Activated CD4-positive, alpha-beta T cell treated with anti-CD3 and anti-CD28 coated beads, Interleukin-2, amount 10 ng/mL, durations not matched to agents 7 days and 5 days (primary cell): ENCODE measurements at regions not wholly inside any gene's neighbourhood (a gene's known extent, or its start where the extent isn't known, plus 50 kb on each side); places are given as distances from the start of the nearest gene placed in this dataset.
"Not testable (repeated sequence)": the region's sequence is repeated elsewhere in the genome, so short reads cannot be mapped to it uniquely, and the experiment has no call there.

Source experiments
- CTCF ChIA-PET: fragments of 350-600 bp; sonication (Branson Sonifier 250); formaldehyde crosslinking; loops from one replicate; lab custom pipeline; 2021; ENCODE audit warnings: antibody characterized with exemption; lab: Charles Lee
- POLR2A ChIA-PET: fragments of 350-600 bp; sonication (Branson Sonifier 250); formaldehyde crosslinking; loops from one replicate; lab custom pipeline; 2021; ENCODE audit warnings: antibody characterized with exemption; lab: Charles Lee
- DNase-seq: peaks from one replicate; pipeline ENCODE4 v3.0.0-alpha.2; 2020
- H3K27ac Mint-ChIP-seq: one replicate; pipeline ENCODE4 v1.8.0; 2021; ENCODE audit warnings: mild to moderate bottlenecking, moderate library complexity, mixed read lengths
- H3K27me3 Mint-ChIP-seq: one replicate; pipeline ENCODE4 v1.8.0; 2021; ENCODE audit warnings: mixed read lengths
- H3K36me3 Mint-ChIP-seq: one replicate; pipeline ENCODE4 v1.8.0; 2021; ENCODE audit warnings: low read depth, mixed read lengths
- H3K4me1 Mint-ChIP-seq: one replicate; pipeline ENCODE4 v1.8.0; 2021; ENCODE audit warnings: mixed read lengths
- H3K4me3 Mint-ChIP-seq: one replicate; pipeline ENCODE4 v1.8.0; 2021; ENCODE audit warnings: mild to moderate bottlenecking, moderate library complexity, mixed read lengths
- H3K9me3 Mint-ChIP-seq: one replicate; pipeline ENCODE4 v1.8.0; 2021; ENCODE audit warnings: mixed read lengths

- H3K4me1 Mint-ChIP-seq, result peaks cover 46% of the 10 kb centered on the region
- no peak overlapping the region for H3K4me3 Mint-ChIP-seq
- no peaks in the 10 kb centered on the region for H3K36me3 Mint-ChIP-seq
- H3K27me3 Mint-ChIP-seq, result peaks cover 3% of the 10 kb centered on the region
- ChIA-PET CTCF (interaction anchor here (0.6 to 1.5 kb wide), 2 partner anchors 20 to 560 kb away, joined by 3 read pairs; no protein-coding TSS in a partner anchor), POLR2A (no interaction called here)
- no peak overlapping the region for H3K27ac Mint-ChIP-seq
- no peaks in the 10 kb centered on the region for H3K9me3 Mint-ChIP-seq
- DNase-seq, result no peak
Observed at GRCh38 chr11:13208921-13209320, 68.7 kb upstream of the BMAL1 start.

GRCh38 chr11:13209379-13209778 lies 68.2 kb upstream of the BMAL1 start:
- H3K36me3 Mint-ChIP-seq, result no peaks in the 10 kb centered on the region
- H3K4me3 Mint-ChIP-seq, result no peak overlapping the region
- DNase-seq, result no peak
- peaks cover 3% of the 10 kb centered on the region for H3K27me3 Mint-ChIP-seq
- H3K27ac Mint-ChIP-seq, result no peak overlapping the region
- CTCF ChIA-PET, result interaction anchor here (0.6 to 1.5 kb wide), 5 partner anchors 19 to 560 kb away, joined by 3 to 5 read pairs (median 3); no protein-coding TSS in a partner anchor
- POLR2A ChIA-PET, result no interaction called here
- no peaks in the 10 kb centered on the region for H3K9me3 Mint-ChIP-seq
- peaks cover 44% of the 10 kb centered on the region for H3K4me1 Mint-ChIP-seq

GRCh38 chr11:13210424-13210823 lies 67.2 kb upstream of the BMAL1 start:
- ChIA-PET CTCF (interaction anchor here (0.8 to 1.5 kb wide), 5 partner anchors 18 to 177 kb away, joined by 3 to 5 read pairs (median 3); no protein-coding TSS in a partner anchor), POLR2A (no interaction called here)
- Mint-ChIP-seq H3K4me3 (no peak overlapping the region), H3K27ac (no peak overlapping the region), H3K9me3 (no peaks in the 10 kb centered on the region), H3K27me3 (peaks cover 3% of the 10 kb centered on the region), H3K4me1 (peaks cover 34% of the 10 kb centered on the region), H3K36me3 (no peaks in the 10 kb centered on the region)
- peak; percentile 28 for DNase-seq

- peaks cover 3% of the 10 kb centered on the region for H3K27me3 Mint-ChIP-seq
- no peaks in the 10 kb centered on the region for H3K9me3 Mint-ChIP-seq
- no peaks in the 10 kb centered on the region for H3K36me3 Mint-ChIP-seq
- no peak for DNase-seq
- ChIA-PET POLR2A (no interaction called here), CTCF (interaction anchor here (1.0 to 1.6 kb wide), 2 partner anchors 8 to 121 kb away, joined by 3 to 5 read pairs; no protein-coding TSS in a partner anchor)
- H3K4me1 Mint-ChIP-seq, result peaks cover 2% of the 10 kb centered on the region
- no peak overlapping the region for H3K4me3 Mint-ChIP-seq
- no peak overlapping the region for H3K27ac Mint-ChIP-seq
Observed at GRCh38 chr11:13214276-13214675, 63.3 kb upstream of the BMAL1 start.

- Mint-ChIP-seq H3K9me3 (no peaks in the 10 kb centered on the region), H3K27me3 (peaks cover 3% of the 10 kb centered on the region), H3K4me3 (no peak overlapping the region)
Observed at GRCh38 chr11:13215149-13215548, 62.4 kb upstream of the BMAL1 start.

GRCh38 chr11:13216019-13216710 lies 61.4 kb upstream of the BMAL1 start:
- Mint-ChIP-seq H3K36me3 (no peaks in the 10 kb centered on the region), H3K27me3 (no peaks in the 10 kb centered on the region), H3K4me1 (no peaks in the 10 kb centered on the region), H3K4me3 (no peak overlapping the region), H3K9me3 (no peaks in the 10 kb centered on the region), H3K27ac (no peak overlapping the region)
- DNase-seq, result no peak
- ChIA-PET CTCF (interaction anchor here (0.6 to 1.0 kb wide), 3 partner anchors 44 to 888 kb away, joined by 3 to 5 read pairs (median 4); no protein-coding TSS in a partner anchor), POLR2A (no interaction called here)

More at GRCh38 chr11:13215149-13215548, 62.4 kb upstream of the BMAL1 start:
- CTCF ChIA-PET, result interaction anchor here (1.6 kb wide), 1 partner anchor 9 kb away, joined by 5 read pairs; no protein-coding TSS in a partner anchor
- H3K27ac Mint-ChIP-seq, result no peak overlapping the region
- DNase-seq, result no peak
- no peaks in the 10 kb centered on the region for H3K36me3 Mint-ChIP-seq
- POLR2A ChIA-PET, result no interaction called here
- no peaks in the 10 kb centered on the region for H3K4me1 Mint-ChIP-seq

- Mint-ChIP-seq H3K4me1 (no peaks in the 10 kb centered on the region), H3K9me3 (no peaks in the 10 kb centered on the region), H3K27me3 (no peaks in the 10 kb centered on the region), H3K4me3 (no peak overlapping the region), H3K36me3 (no peaks in the 10 kb centered on the region), H3K27ac (no peak overlapping the region)
- POLR2A ChIA-PET, result no interaction called here
- DNase-seq, result no peak
- CTCF ChIA-PET, result interaction anchor here (0.6 to 1.0 kb wide), 3 partner anchors 44 to 107 kb away, joined by 3 to 7 read pairs (median 4); no protein-coding TSS in a partner anchor
Observed at GRCh38 chr11:13216711-13217075, 60.9 kb upstream of the BMAL1 start.

- H3K27me3 Mint-ChIP-seq, POLR2A ChIA-PET, H3K9me3 Mint-ChIP-seq, H3K4me1 Mint-ChIP-seq, H3K27ac Mint-ChIP-seq, H3K4me3 Mint-ChIP-seq, H3K36me3 Mint-ChIP-seq, CTCF ChIA-PET, DNase-seq: not testable (repeated sequence)
Observed at GRCh38 chr11:13218685-13219084, 58.9 kb upstream of the BMAL1 start.

GRCh38 chr11:13220148-13220547 lies 57.4 kb upstream of the BMAL1 start:
- Mint-ChIP-seq H3K27ac (no peak overlapping the region), H3K9me3 (no peaks in the 10 kb centered on the region), H3K4me3 (no peak overlapping the region), H3K27me3 (no peaks in the 10 kb centered on the region), H3K36me3 (no peaks in the 10 kb centered on the region), H3K4me1 (no peaks in the 10 kb centered on the region)
- ChIA-PET CTCF (no interaction called here), POLR2A (no interaction called here)
- no peak for DNase-seq

- Mint-ChIP-seq H3K27ac (no peak overlapping the region), H3K4me1 (no peaks in the 10 kb centered on the region), H3K36me3 (no peaks in the 10 kb centered on the region), H3K9me3 (no peaks in the 10 kb centered on the region), H3K4me3 (no peak overlapping the region), H3K27me3 (no peaks in the 10 kb centered on the region)
- ChIA-PET POLR2A (no interaction called here), CTCF (no interaction called here)
- no peak for DNase-seq
Observed at GRCh38 chr11:13221722-13222121, 55.9 kb upstream of the BMAL1 start.

- Mint-ChIP-seq H3K4me3 (no peak overlapping the region), H3K36me3 (no peaks in the 10 kb centered on the region), H3K27me3 (no peaks in the 10 kb centered on the region), H3K4me1 (no peaks in the 10 kb centered on the region), H3K9me3 (no peaks in the 10 kb centered on the region), H3K27ac (no peak overlapping the region)
- no peak for DNase-seq
- ChIA-PET CTCF (no interaction called here), POLR2A (no interaction called here)
Observed at GRCh38 chr11:13222285-13222684, 55.3 kb upstream of the BMAL1 start.

- Mint-ChIP-seq H3K9me3 (no peaks in the 10 kb centered on the region), H3K27ac (no peak overlapping the region)
Observed at GRCh38 chr11:13223112-13223511, 54.5 kb upstream of the BMAL1 start.

GRCh38 chr11:13224324-13224723 lies 53.3 kb upstream of the BMAL1 start:
- no peaks in the 10 kb centered on the region for H3K4me1 Mint-ChIP-seq
- POLR2A ChIA-PET, result no interaction called here
- no peaks in the 10 kb centered on the region for H3K36me3 Mint-ChIP-seq

More at GRCh38 chr11:13223112-13223511, 54.5 kb upstream of the BMAL1 start:
- Mint-ChIP-seq H3K4me1 (no peaks in the 10 kb centered on the region), H3K27me3 (no peaks in the 10 kb centered on the region), H3K4me3 (no peak overlapping the region), H3K36me3 (no peaks in the 10 kb centered on the region)
- ChIA-PET POLR2A (no interaction called here), CTCF (interaction anchor here (1.0 kb wide), 1 partner anchor 11 kb away, joined by 3 read pairs; no protein-coding TSS in a partner anchor)
- no peak for DNase-seq

More at GRCh38 chr11:13224324-13224723, 53.3 kb upstream of the BMAL1 start:
- H3K4me3 Mint-ChIP-seq, result no peak overlapping the region
- no peaks in the 10 kb centered on the region for H3K27me3 Mint-ChIP-seq
- no peak for DNase-seq
- CTCF ChIA-PET, result no interaction called here
- H3K27ac Mint-ChIP-seq, result no peak overlapping the region
- no peaks in the 10 kb centered on the region for H3K9me3 Mint-ChIP-seq
